ENCODE measurements at regions not wholly inside any gene's neighbourhood (a gene's known extent, or its start where the extent isn't known, plus 50 kb on each side); places are given as distances from the start of the nearest gene placed in this dataset.

- Mint-ChIP-seq H3K27me3 (ENCODE audit: insufficient read depth, unreplicated experiment) (peaks cover 3% of the 10 kb centered on the region), H3K27ac (ENCODE audit: unreplicated experiment) (no peak overlapping the region), H3K36me3 (ENCODE audit: insufficient read depth, unreplicated experiment) (no peaks in the 10 kb centered on the region), H3K9me3 (ENCODE audit: unreplicated experiment) (peaks cover 10% of the 10 kb centered on the region), H3K4me1 (ENCODE audit: low read depth, unreplicated experiment) (no peaks in the 10 kb centered on the region), H3K4me3 (ENCODE audit: unreplicated experiment) (no peak overlapping the region)
- DNase-seq: no peak
- intact Hi-C loops (cut with micrococcal nuclease; ENCODE audit: unreplicated experiment): no loop called here
- CTCF ChIA-PET: no interaction called here
- Histone ChIP-seq H3K4me3 (ENCODE audit: low read depth, low read length) (no peak overlapping the region), H3K9me3 (no peaks in the 10 kb centered on the region), H3K27me3 (replicated peaks; ENCODE audit: control insufficient read depth, insufficient read depth, low read length) (no peaks in the 10 kb centered on the region), H3K36me3 (ENCODE audit: control insufficient read depth, insufficient read depth, low read length) (no peaks in the 10 kb centered on the region), H3K4me1 (no peaks in the 10 kb centered on the region)
- POLR2A ChIA-PET: no interaction called here
- no TSS peak for BruUV-seq (replicated peaks)
- TF ChIP-seq CTCF (IDR thresholded peaks at IDR 0.05; ENCODE audit: insufficient read depth in 1 of 2, low read depth in 1 of 2, low read length in 1 of 2, severe bottlenecking in 1 of 2, unreplicated experiment in 1 of 2): no peak
These were observed 193.8 kb upstream of the SHH start for GRCh38 chr7:156006024-156006423.

- BruUV-seq (replicated peaks): no TSS peak
These were observed 193.0 kb upstream of the SHH start for GRCh38 chr7:156005202-156005691.

GRCh38 chr7:156004265-156005201 is 192.3 kb upstream of the SHH start:
- ChIA-PET CTCF (no interaction called here), POLR2A (no interaction called here)
- Histone ChIP-seq H3K4me1 (no peaks in the 10 kb centered on the region), H3K9me3 (no peaks in the 10 kb centered on the region), H3K36me3 (ENCODE audit: control insufficient read depth, insufficient read depth, low read length) (no peaks in the 10 kb centered on the region), H3K27me3 (replicated peaks; ENCODE audit: control insufficient read depth, insufficient read depth, low read length) (no peaks in the 10 kb centered on the region), H3K4me3 (ENCODE audit: low read depth, low read length) (no peak overlapping the region)
- TF ChIP-seq CTCF (IDR thresholded peaks at IDR 0.05; ENCODE audit: insufficient read depth in 1 of 2, low read depth in 1 of 2, low read length in 1 of 2, severe bottlenecking in 1 of 2, unreplicated experiment in 1 of 2): no peak
- H3K27me3 Mint-ChIP-seq (ENCODE audit: insufficient read depth, unreplicated experiment): no peaks in the 10 kb centered on the region
- DNase-seq: no peak
- no peak overlapping the region for H3K4me3 Mint-ChIP-seq (ENCODE audit: unreplicated experiment)
- peaks cover 3% of the 10 kb centered on the region for H3K9me3 Mint-ChIP-seq (ENCODE audit: unreplicated experiment)
- no peak overlapping the region for H3K27ac Mint-ChIP-seq (ENCODE audit: unreplicated experiment)
- intact Hi-C loops (cut with micrococcal nuclease; ENCODE audit: unreplicated experiment): no loop called here
- no TSS peak for BruUV-seq (replicated peaks)
- H3K4me1 Mint-ChIP-seq (ENCODE audit: low read depth, unreplicated experiment): no peaks in the 10 kb centered on the region
- no peaks in the 10 kb centered on the region for H3K36me3 Mint-ChIP-seq (ENCODE audit: insufficient read depth, unreplicated experiment)

More at GRCh38 chr7:156005202-156005691, 193.0 kb upstream of the SHH start:
- TF ChIP-seq CTCF (IDR thresholded peaks at IDR 0.05; ENCODE audit: insufficient read depth in 1 of 2, low read depth in 1 of 2, low read length in 1 of 2, severe bottlenecking in 1 of 2, unreplicated experiment in 1 of 2): no peak
- Mint-ChIP-seq H3K27ac (ENCODE audit: unreplicated experiment) (no peak overlapping the region), H3K4me3 (ENCODE audit: unreplicated experiment) (no peak overlapping the region), H3K27me3 (ENCODE audit: insufficient read depth, unreplicated experiment) (peaks cover 3% of the 10 kb centered on the region), H3K9me3 (ENCODE audit: unreplicated experiment) (peaks cover 10% of the 10 kb centered on the region), H3K36me3 (ENCODE audit: insufficient read depth, unreplicated experiment) (no peaks in the 10 kb centered on the region), H3K4me1 (ENCODE audit: low read depth, unreplicated experiment) (no peaks in the 10 kb centered on the region)
- Histone ChIP-seq H3K27me3 (replicated peaks; ENCODE audit: control insufficient read depth, insufficient read depth, low read length) (no peaks in the 10 kb centered on the region), H3K36me3 (ENCODE audit: control insufficient read depth, insufficient read depth, low read length) (no peaks in the 10 kb centered on the region), H3K9me3 (no peaks in the 10 kb centered on the region), H3K4me3 (ENCODE audit: low read depth, low read length) (no peak overlapping the region), H3K4me1 (no peaks in the 10 kb centered on the region)
- ChIA-PET POLR2A (no interaction called here), CTCF (no interaction called here)
- no peak for DNase-seq
- intact Hi-C loops (cut with micrococcal nuclease; ENCODE audit: unreplicated experiment): no loop called here
